Suprapubic skin (tissue), 4 donors: ENCODE measurements at regions not wholly inside any gene's neighbourhood (a gene's known extent, or its start where the extent isn't known, plus 50 kb on each side); places are given as distances from the start of the nearest gene placed in this dataset.

Source experiments
- DNase-seq, 2 donors: peaks; one replicate each; pipeline ENCODE4 v3.0.0-alpha.2; 2019; ENCODE audit warnings: low spot score in 2 of 2
- H3K27ac ChIP-seq: fragments of 200-600 bp; sonication (generic); one replicate; pipeline ENCODE4 v1.5.1; 2019
- H3K27me3 ChIP-seq: fragments of 200-600 bp; sonication (generic); one replicate; pipeline ENCODE4 v1.5.1; 2019
- H3K36me3 ChIP-seq: fragments of 200-600 bp; sonication (generic); one replicate; pipeline ENCODE4 v1.5.1; 2019
- H3K4me1 ChIP-seq: fragments of 200-600 bp; sonication (generic); one replicate; pipeline ENCODE4 v1.5.1; 2019
- H3K4me3 ChIP-seq: fragments of 200-600 bp; sonication (generic); one replicate; pipeline ENCODE4 v1.5.1; 2019; ENCODE audit warnings: mild to moderate bottlenecking
- H3K9me3 ChIP-seq: fragments of 200-600 bp; sonication (generic); one replicate; pipeline ENCODE4 v1.5.1; 2019
- EP300 ChIP-seq: sonication (generic); formaldehyde crosslinking; IDR thresholded peaks from one replicate; pipeline ENCODE4 v1.6.1; 2017; ENCODE audit warnings: antibody characterized with exemption
- POLR2A ChIP-seq, 2 donors: fragments of 450-650 bp; IDR thresholded peaks; one replicate each; pipeline ENCODE4 v1.6.1; 2017; ENCODE audit warnings: antibody characterized with exemption in 2 of 2, mild to moderate bottlenecking in 2 of 2, moderate library complexity in 2 of 2
- POLR2AphosphoS5 ChIP-seq, 3 donors: sonication (generic); formaldehyde crosslinking; IDR thresholded peaks; one replicate each; pipeline ENCODE4 v1.6.1; 2017; ENCODE audit warnings: antibody characterized with exemption in 3 of 3
- WGBS: methylation state at CpG from one replicate; pipeline ENCODE4 v1.1.5; 2018; 5-methylcytosine and 5-hydroxymethylcytosine counted together
- TF ChIP-seq, protein P1 (sequence below), 2 donors: fragments of 200-600 bp in 1 of 2; fragments of 450-650 bp in 1 of 2; sonication (generic) in 1 of 2; IDR thresholded peaks; one replicate each; pipeline ENCODE4 v1.5.1; 2016 to 2019; ENCODE audit warnings: antibody characterized with exemption in 2 of 2, mild to moderate bottlenecking in 1 of 2, moderate library complexity in 1 of 2

DNA sequence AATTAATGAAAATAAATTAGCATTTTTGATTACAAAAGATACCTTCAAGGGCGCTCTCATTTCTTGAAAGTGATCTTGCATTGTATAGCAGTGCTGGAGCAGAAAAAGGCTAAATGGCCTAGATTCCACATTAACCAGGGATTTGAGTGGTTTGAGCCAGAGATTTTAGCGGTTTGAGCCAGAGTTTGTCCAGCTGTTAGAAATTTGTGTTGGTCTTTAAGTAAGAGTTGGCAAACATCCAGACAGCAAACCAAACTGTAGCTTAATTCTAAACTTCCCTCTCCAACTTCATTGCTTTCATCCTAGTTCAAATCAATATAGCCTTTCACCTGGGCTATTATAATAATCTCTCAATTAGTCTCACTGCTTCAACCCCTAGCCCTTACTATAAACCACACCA is 351.7 kb downstream of the IGSF11 start:
- no peaks in the 10 kb centered on the region for H3K36me3 ChIP-seq
- H3K27ac ChIP-seq: no peak overlapping the region
- no peaks in the 10 kb centered on the region for H3K9me3 ChIP-seq
- DNase-seq: no peak
- no peak for TF ChIP-seq POLR2AphosphoS5 (IDR thresholded peaks at IDR 0.05)
- TF ChIP-seq EP300: no peak
- TF ChIP-seq, protein P1, sequence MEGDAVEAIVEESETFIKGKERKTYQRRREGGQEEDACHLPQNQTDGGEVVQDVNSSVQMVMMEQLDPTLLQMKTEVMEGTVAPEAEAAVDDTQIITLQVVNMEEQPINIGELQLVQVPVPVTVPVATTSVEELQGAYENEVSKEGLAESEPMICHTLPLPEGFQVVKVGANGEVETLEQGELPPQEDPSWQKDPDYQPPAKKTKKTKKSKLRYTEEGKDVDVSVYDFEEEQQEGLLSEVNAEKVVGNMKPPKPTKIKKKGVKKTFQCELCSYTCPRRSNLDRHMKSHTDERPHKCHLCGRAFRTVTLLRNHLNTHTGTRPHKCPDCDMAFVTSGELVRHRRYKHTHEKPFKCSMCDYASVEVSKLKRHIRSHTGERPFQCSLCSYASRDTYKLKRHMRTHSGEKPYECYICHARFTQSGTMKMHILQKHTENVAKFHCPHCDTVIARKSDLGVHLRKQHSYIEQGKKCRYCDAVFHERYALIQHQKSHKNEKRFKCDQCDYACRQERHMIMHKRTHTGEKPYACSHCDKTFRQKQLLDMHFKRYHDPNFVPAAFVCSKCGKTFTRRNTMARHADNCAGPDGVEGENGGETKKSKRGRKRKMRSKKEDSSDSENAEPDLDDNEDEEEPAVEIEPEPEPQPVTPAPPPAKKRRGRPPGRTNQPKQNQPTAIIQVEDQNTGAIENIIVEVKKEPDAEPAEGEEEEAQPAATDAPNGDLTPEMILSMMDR (IDR thresholded peaks at IDR 0.05): no peak
- TF ChIP-seq POLR2A (IDR thresholded peaks at IDR 0.05): no peak
- H3K27me3 ChIP-seq: no peaks in the 10 kb centered on the region
- no peaks in the 10 kb centered on the region for H3K4me1 ChIP-seq
- WGBS: 69% methylated on average over 2 of the region's 2 CpGs
- no peak overlapping the region for H3K4me3 ChIP-seq

DNA sequence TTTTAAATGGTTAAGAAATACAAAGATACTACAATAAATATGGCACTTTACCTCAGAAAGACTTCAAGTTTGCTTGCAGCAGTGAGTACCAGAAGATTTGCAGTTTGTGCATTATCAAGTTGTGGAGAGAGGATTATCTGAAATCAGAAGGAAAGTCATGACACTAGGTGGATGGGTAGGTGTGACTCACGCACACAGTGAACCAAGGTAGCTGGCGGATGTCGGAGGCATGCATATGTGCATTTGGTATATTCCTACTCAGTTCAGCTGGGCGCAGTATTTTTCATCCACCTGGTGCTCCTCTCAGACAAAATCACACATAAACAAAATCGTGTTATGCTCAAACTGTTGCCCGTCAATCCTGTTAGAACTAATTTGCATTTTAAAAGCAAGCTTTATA is 351.0 kb downstream of the IGSF11 start:
- TF ChIP-seq POLR2AphosphoS5 (IDR thresholded peaks at IDR 0.05) (no peak), EP300 (no peak), POLR2A (IDR thresholded peaks at IDR 0.05) (no peak)
- TF ChIP-seq, protein P1 (IDR thresholded peaks at IDR 0.05): no peak
- no peaks in the 10 kb centered on the region for H3K36me3 ChIP-seq
- 89% methylated on average over 6 of the region's 6 CpGs for WGBS
- no peaks in the 10 kb centered on the region for H3K9me3 ChIP-seq
- H3K27me3 ChIP-seq: no peaks in the 10 kb centered on the region
- H3K27ac ChIP-seq: no peak overlapping the region
- H3K4me3 ChIP-seq: no peak overlapping the region
- DNase-seq: no peak
- no peaks in the 10 kb centered on the region for H3K4me1 ChIP-seq

DNA sequence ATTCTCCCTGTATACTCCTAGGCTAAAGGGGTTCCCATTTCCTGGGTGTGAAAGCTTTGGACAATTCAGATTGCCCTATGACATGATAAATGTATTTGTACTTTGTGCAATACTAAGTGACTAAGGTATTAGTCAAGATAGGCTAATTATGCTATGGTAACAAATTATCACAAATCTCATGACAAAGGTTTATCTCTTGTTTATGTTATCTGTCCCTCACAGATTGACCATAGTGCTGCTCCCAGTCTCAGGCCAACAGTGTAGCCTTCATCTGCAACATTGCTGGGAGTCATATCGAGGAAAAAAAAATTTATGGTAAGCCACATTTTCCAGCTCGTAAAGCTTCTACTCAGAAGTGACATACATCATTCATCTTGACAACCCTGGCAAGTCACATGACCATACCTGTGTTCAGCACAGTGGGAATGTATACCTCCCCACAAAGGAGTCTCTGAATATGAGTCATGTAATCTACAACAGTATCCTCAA is 346.2 kb downstream of the IGSF11 start:
- H3K27ac ChIP-seq: no peak overlapping the region
- H3K4me1 ChIP-seq: no peaks in the 10 kb centered on the region
- TF ChIP-seq, protein P1 (IDR thresholded peaks at IDR 0.05): no peak
- H3K27me3 ChIP-seq: no peaks in the 10 kb centered on the region
- no peaks in the 10 kb centered on the region for H3K9me3 ChIP-seq
- no peak overlapping the region for H3K4me3 ChIP-seq
- WGBS: 55% methylated on average over 2 of the region's 2 CpGs
- no peaks in the 10 kb centered on the region for H3K36me3 ChIP-seq
- no peak for DNase-seq

DNA sequence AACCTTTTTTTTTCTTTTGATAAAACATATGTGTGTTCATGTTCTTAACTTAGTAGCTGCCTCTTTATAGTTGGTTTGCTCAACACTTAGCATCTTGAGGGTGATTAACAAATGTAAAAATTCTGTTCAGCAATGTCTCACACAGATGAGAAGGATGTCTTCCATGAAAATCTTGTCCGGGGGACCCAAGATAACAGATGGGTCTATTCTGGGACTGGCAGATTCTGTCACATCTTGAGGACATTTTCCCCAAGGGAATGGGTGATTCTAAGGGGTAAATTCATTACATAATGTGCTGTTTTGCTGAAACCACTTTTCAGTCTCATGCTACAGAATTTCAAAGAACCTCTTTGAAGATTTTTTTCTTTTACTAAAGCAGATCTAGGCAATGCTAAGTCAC is 342.2 kb downstream of the IGSF11 start:
- WGBS: 59% methylated on average over 1 of the region's 1 CpG
- no peak overlapping the region for H3K4me3 ChIP-seq
- no peaks in the 10 kb centered on the region for H3K9me3 ChIP-seq
- H3K4me1 ChIP-seq: no peaks in the 10 kb centered on the region
- no peaks in the 10 kb centered on the region for H3K27me3 ChIP-seq
- H3K36me3 ChIP-seq: no peaks in the 10 kb centered on the region
- DNase-seq: no peak
- no peak for TF ChIP-seq POLR2AphosphoS5 (IDR thresholded peaks at IDR 0.05)
- TF ChIP-seq POLR2A (IDR thresholded peaks at IDR 0.05): no peak
- TF ChIP-seq, protein P1 (IDR thresholded peaks at IDR 0.05): no peak
- TF ChIP-seq EP300: no peak
- H3K27ac ChIP-seq: no peak overlapping the region

DNA sequence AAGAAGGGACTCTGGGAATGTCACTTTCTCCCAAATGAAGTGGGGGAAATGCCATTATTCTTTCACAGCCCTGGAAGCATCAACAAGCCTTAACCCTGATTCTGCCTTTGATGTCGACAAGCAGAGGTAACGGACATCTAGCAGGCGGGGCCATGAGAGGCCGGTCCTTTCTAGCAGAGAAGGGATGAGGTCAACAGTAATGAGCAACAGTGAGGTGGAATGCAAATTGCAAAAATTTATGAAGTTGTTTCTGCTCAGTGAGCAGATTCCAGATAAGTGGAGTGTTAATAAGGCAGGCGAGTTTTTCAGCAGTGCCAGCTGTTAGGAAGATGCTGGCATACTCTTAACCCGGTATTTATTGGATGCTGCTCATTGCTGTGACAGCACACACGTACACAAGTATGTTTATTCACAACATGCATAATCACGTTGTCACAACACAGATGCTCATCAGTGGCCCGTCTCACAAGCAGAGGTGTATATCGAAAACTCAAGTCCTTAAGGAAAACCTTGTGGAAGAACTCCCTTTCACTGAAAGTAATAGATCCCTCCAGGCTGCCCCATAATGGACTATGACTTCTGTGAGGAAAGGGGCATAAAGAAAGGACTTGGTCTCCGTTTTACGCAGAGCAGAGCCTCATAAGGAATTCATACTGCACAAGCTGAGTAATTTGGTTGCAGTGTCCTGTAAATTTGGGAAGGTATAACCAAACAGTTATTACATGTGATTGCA is 329.0 kb downstream of the IGSF11 start:
- H3K27me3 ChIP-seq: no peaks in the 10 kb centered on the region
- no peak overlapping the region for H3K27ac ChIP-seq
- no peaks in the 10 kb centered on the region for H3K9me3 ChIP-seq
- no peaks in the 10 kb centered on the region for H3K36me3 ChIP-seq
- DNase-seq: no peak
- TF ChIP-seq EP300 (no peak), POLR2A (IDR thresholded peaks at IDR 0.05) (no peak), POLR2AphosphoS5 (IDR thresholded peaks at IDR 0.05) (no peak)
- TF ChIP-seq, protein P1 (IDR thresholded peaks at IDR 0.05): no peak
- no peaks in the 10 kb centered on the region for H3K4me1 ChIP-seq
- no peak overlapping the region for H3K4me3 ChIP-seq
- 65% methylated on average over 12 of the region's 12 CpGs for WGBS
